HEK293T (cell line): ENCODE measurements at regions not wholly inside any gene's neighbourhood (a gene's known extent, or its start where the extent isn't known, plus 50 kb on each side); places are given as distances from the start of the nearest gene placed in this dataset.

Source experiments
- ARNT ChIP-seq: fragments of 450-650 bp; IDR thresholded peaks from 2 replicates; pipeline ENCODE4 v1.6.1; 2017; ENCODE audit warnings: mild to moderate bottlenecking
- ELF4 ChIP-seq: fragments of 450-650 bp; IDR thresholded peaks from 2 replicates; pipeline ENCODE4 v1.6.1; 2017; ENCODE audit warnings: antibody characterized with exemption
- FOXK2 ChIP-seq: fragments of 450-650 bp; IDR thresholded peaks from 2 replicates; pipeline ENCODE4 v1.6.1; 2016; ENCODE audit warnings: mild to moderate bottlenecking
- HDGF ChIP-seq: fragments of 450-650 bp; IDR thresholded peaks from 2 replicates; pipeline ENCODE4 v1.6.1; 2017; ENCODE audit warnings: antibody characterized with exemption, borderline replicate concordance
- LEF1 ChIP-seq: fragments of 450-650 bp; IDR thresholded peaks from 2 replicates; pipeline ENCODE4 v1.6.1; 2017; ENCODE audit warnings: mild to moderate bottlenecking, borderline replicate concordance
- SP1 ChIP-seq: fragments of 450-650 bp; IDR thresholded peaks from 2 replicates; pipeline ENCODE4 v1.6.1; 2017
- ZNF384 ChIP-seq: fragments of 450-650 bp; IDR thresholded peaks from 2 replicates; pipeline ENCODE4 v1.6.1; 2016
- TF ChIP-seq, protein P1 (sequence below): fragments of 450-650 bp; IDR thresholded peaks from 2 replicates; pipeline ENCODE4 v1.6.1; 2016

DNA sequence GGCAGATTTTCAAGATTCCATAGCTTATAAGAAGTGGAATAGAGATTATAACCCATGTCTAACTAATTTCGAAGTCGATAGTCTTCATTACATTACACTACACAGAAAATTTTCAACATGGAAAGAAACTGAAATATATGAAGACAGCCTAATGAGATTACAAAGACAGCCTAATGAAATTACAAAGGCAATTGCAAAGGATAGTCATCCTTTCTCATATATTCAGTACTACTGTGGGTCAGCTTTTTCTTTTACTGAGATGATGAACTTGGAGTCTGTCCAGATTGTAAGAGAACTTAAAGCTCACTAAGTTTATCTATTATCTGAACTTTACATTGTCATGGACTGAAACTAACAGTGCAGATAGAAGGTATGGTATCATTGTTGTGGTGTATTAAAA, 304.4 kb upstream of the MBL2 start:
- TF ChIP-seq ZNF384 (no peak), LEF1 (no peak), FOXK2 (no peak), HDGF (no peak), SP1 (no peak), ARNT (no peak), ELF4 (no peak)
- TF ChIP-seq, protein P1, sequence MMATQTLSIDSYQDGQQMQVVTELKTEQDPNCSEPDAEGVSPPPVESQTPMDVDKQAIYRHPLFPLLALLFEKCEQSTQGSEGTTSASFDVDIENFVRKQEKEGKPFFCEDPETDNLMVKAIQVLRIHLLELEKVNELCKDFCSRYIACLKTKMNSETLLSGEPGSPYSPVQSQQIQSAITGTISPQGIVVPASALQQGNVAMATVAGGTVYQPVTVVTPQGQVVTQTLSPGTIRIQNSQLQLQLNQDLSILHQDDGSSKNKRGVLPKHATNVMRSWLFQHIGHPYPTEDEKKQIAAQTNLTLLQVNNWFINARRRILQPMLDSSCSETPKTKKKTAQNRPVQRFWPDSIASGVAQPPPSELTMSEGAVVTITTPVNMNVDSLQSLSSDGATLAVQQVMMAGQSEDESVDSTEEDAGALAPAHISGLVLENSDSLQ: no peak
